ENCODE measurements at regions not wholly inside any gene's neighbourhood (a gene's known extent, or its start where the extent isn't known, plus 50 kb on each side); places are given as distances from the start of the nearest gene placed in this dataset.

DNA sequence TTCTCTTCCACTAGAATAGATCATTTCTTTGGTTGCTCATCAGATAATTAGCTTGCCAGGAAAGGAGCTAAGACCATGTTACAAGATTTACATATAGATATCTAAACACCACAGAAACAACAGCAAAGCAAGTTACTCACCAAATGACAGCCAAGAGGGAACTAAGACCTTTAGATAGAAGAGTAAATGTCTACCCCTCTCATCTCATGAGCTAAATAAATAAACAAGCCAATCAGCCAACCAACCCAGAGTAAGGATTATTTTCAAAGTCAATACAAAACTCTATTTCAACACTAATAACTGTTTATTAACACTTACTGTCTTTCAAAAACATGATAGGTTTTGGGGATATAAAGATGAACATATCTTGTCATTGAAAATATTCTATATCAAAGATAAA, 474.7 kb downstream of the LMO4 start:
- H3K4me1 Mint-ChIP-seq (ENCODE audit: low read depth): peaks cover 7% of the 10 kb centered on the region
- no peak for TF ChIP-seq CTCF (IDR thresholded peaks at IDR 0.05)
- H3K4me3 Mint-ChIP-seq (ENCODE audit: unreplicated experiment): no peak overlapping the region
- H3K9me3 Mint-ChIP-seq (ENCODE audit: low read depth): peaks cover 4% of the 10 kb centered on the region
- H3K27ac Mint-ChIP-seq (ENCODE audit: unreplicated experiment): no peak overlapping the region
- no peaks in the 10 kb centered on the region for H3K27me3 Mint-ChIP-seq (ENCODE audit: low read depth)
- no peaks in the 10 kb centered on the region for H3K36me3 Mint-ChIP-seq (ENCODE audit: low read depth)
- no peak for DNase-seq (ENCODE audit: low spot score)

DNA sequence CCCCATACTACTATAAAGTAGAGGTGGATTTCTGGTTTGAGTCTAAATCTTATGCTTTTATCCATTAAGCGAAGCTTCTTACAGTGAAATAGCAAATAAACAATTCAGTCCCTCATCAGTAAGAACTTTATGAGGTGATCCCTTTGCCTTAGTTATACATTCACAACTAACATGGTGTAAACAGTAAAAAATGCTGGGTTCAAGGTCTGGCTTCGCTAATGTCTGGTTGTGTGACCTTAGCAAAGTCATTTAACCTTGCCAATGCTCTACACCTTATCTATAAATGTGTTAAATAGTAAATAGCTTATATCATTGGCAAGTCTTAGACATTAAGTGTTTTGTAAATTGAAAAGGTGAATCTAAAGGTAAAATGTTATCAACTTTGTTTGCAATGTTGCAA, 475.4 kb downstream of the LMO4 start:
- no peaks in the 10 kb centered on the region for H3K27me3 Mint-ChIP-seq (ENCODE audit: low read depth)
- peaks cover 8% of the 10 kb centered on the region for H3K9me3 Mint-ChIP-seq (ENCODE audit: low read depth)
- H3K36me3 Mint-ChIP-seq (ENCODE audit: low read depth): no peaks in the 10 kb centered on the region
- H3K27ac Mint-ChIP-seq (ENCODE audit: unreplicated experiment): no peak overlapping the region
- DNase-seq (ENCODE audit: low spot score): no peak
- TF ChIP-seq CTCF (IDR thresholded peaks at IDR 0.05): no peak
- no peak overlapping the region for H3K4me3 Mint-ChIP-seq (ENCODE audit: unreplicated experiment)
- peaks cover 7% of the 10 kb centered on the region for H3K4me1 Mint-ChIP-seq (ENCODE audit: low read depth)

DNA sequence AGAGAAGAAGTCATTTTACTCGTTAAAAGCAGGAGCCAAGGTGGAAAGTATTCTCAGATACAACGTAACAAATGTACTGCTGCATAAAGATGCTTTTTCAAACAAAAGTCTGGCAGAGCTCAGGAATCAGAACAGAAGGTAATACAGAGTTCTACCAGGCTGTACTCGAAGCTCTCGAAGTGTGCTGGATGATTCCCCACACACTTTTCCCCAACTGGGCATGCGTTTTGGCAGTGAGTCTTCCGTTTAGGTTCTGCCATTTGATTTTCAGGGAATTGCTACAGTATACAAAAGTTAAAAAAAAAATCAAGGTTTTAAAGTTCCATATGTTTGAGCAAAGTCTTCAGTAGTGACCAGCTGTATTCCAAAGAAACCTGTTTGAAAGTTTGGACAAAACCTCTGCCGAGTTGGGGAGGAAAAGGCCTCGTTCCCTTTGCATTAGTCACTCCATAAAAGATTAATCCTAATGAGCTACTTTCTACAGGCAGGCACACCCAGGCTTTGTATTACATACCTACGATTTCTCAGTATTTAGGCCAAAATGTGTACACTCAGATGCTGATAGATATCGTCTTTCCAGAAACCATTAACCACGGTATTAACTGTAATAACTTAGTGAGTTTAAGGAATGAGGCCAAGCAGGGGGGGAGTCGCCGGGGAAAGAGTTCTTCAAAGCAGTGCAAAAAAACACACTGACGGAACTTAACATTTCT, 477.1 kb downstream of the LMO4 start:
- no peak for DNase-seq (ENCODE audit: low spot score)
- H3K9me3 Mint-ChIP-seq (ENCODE audit: low read depth): peaks cover 5% of the 10 kb centered on the region
- H3K4me1 Mint-ChIP-seq (ENCODE audit: low read depth): peaks cover 7% of the 10 kb centered on the region
- TF ChIP-seq CTCF (IDR thresholded peaks at IDR 0.05): no peak
- peak overlapping the region; percentile 28 for H3K27ac Mint-ChIP-seq (ENCODE audit: unreplicated experiment)
- peak overlapping the region; percentile 23 for H3K4me3 Mint-ChIP-seq (ENCODE audit: unreplicated experiment)
- no peaks in the 10 kb centered on the region for H3K27me3 Mint-ChIP-seq (ENCODE audit: low read depth)
- no peaks in the 10 kb centered on the region for H3K36me3 Mint-ChIP-seq (ENCODE audit: low read depth)

DNA sequence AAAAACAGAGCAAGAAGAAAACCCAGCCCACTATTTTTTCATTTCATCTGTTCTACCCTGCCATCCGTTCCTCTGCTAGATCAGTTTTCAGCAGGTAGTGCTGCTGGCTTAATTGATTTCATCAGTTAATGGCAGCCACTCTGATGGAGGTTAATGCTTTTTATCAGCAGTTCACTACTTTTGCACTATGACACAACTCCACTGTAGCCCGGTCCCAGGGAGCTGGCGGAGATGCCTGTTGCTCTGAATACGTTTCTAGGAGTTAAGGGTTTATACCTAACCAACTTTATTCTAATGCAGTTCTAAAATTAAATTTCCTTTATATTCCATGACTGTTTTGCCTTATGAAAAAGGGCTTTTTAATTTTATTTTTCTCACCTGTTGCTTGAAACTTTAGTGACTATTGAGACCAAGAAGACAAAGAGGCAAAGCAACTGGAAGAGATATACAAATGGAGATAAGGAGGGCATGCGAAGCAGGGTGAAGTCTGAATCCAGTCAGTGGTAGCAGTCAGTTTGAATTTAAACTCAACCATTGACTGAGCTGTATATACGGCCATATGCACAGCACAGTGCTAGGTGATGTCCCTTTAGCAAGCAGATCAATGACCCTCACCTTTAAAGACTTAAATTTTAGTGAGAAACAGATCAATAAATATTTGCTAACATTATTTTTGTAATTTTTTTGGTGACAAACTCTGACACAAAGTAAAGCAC, 477.9 kb downstream of the LMO4 start:
- Mint-ChIP-seq H3K4me3 (ENCODE audit: unreplicated experiment) (peak overlapping the region; percentile 23), H3K27me3 (ENCODE audit: low read depth) (no peaks in the 10 kb centered on the region), H3K27ac (ENCODE audit: unreplicated experiment) (peak overlapping the region; percentile 28), H3K9me3 (ENCODE audit: low read depth) (peaks cover 4% of the 10 kb centered on the region), H3K4me1 (ENCODE audit: low read depth) (peaks cover 7% of the 10 kb centered on the region), H3K36me3 (ENCODE audit: low read depth) (no peaks in the 10 kb centered on the region)
- TF ChIP-seq CTCF (IDR thresholded peaks at IDR 0.05): no peak
- DNase-seq (ENCODE audit: low spot score): no peak

DNA sequence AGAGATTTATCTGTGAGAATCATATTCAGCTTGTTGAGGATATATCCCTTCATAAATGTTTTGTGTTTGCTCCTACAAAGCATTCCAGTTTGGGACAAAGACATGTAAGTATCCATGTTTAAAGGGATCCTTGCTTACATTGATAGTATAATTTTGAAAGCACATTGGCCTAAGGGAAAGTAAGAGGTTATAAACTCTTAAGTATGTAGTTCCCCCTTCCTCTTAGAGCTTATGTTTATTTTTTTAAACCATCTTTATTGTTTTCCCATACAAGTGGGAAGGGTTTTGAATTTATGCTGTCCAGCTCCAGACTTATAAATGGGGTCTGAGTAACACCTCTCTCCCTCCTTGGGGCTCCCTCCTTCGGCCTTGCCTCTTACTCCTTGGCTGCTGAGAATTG, 481.5 kb downstream of the LMO4 start:
- Mint-ChIP-seq H3K27ac (ENCODE audit: unreplicated experiment) (no peak overlapping the region), H3K36me3 (ENCODE audit: low read depth) (no peaks in the 10 kb centered on the region), H3K4me3 (ENCODE audit: unreplicated experiment) (no peak overlapping the region), H3K27me3 (ENCODE audit: low read depth) (no peaks in the 10 kb centered on the region), H3K9me3 (ENCODE audit: low read depth) (peaks cover 4% of the 10 kb centered on the region), H3K4me1 (ENCODE audit: low read depth) (peaks cover 7% of the 10 kb centered on the region)
- TF ChIP-seq CTCF (IDR thresholded peaks at IDR 0.05): no peak
- no peak for DNase-seq (ENCODE audit: low spot score)
